H1 (cell line): ENCODE measurements at regions not wholly inside any gene's neighbourhood (a gene's known extent, or its start where the extent isn't known, plus 50 kb on each side); places are given as distances from the start of the nearest gene placed in this dataset.

ENCODE experiments used
- PHF8 ChIP-seq: fragments of 200-600 bp; sonication (generic); conservative IDR thresholded peaks from 2 replicates; pipeline ENCODE4 v1.7.1; 2012; ENCODE audit warnings: low read depth, mild to moderate bottlenecking, inconsistent platforms, low read length, moderate library complexity

- no peak for TF ChIP-seq PHF8
Observed at GRCh38 chr11:97015327-97015726, 625.5 kb downstream of the JRKL start (continued).
